NCI-H524 (cell line): ENCODE measurements at regions not wholly inside any gene's neighbourhood (a gene's known extent, or its start where the extent isn't known, plus 50 kb on each side); places are given as distances from the start of the nearest gene placed in this dataset.
A peak's percentile ranks its signal among the peaks of the same experiment; 100 is the strongest.
"Not testable (repeated sequence)": the region's sequence is repeated elsewhere in the genome, so short reads cannot be mapped to it uniquely, and the experiment has no call there.

ENCODE experiments used
- DNase-seq, 2 experiments: peaks; one replicate each; lab custom pipeline; 2025; lab: John Stamatoyannopoulos, UW

GRCh38 chr11:112714340-112714739 is 246.9 kb upstream of the NCAM1 start:
- DNase-seq = not testable (repeated sequence)

- DNase-seq = no peak
Observed at GRCh38 chr11:112715056-112715455, 246.2 kb upstream of the NCAM1 start.

- no peak for DNase-seq
Observed at GRCh38 chr11:112718483-112718882, 242.7 kb upstream of the NCAM1 start.

GRCh38 chr11:112719736-112720525 is 241.3 kb upstream of the NCAM1 start:
- no peak for DNase-seq

GRCh38 chr11:112722148-112722547 is 239.1 kb upstream of the NCAM1 start:
- DNase-seq = no peak

- no peak for DNase-seq
Observed at GRCh38 chr11:112722876-112723275, 238.3 kb upstream of the NCAM1 start.

GRCh38 chr11:112723676-112724495 is 237.3 kb upstream of the NCAM1 start:
- no peak for DNase-seq

- peak in 1 of 2 experiments; percentile 31 for DNase-seq
Observed at GRCh38 chr11:112724496-112724790, 236.8 kb upstream of the NCAM1 start.

GRCh38 chr11:112725636-112726035 is 235.6 kb upstream of the NCAM1 start:
- no peak for DNase-seq

- DNase-seq = no peak
Observed at GRCh38 chr11:112727341-112727841, 233.8 kb upstream of the NCAM1 start.

- no peak for DNase-seq
Observed at GRCh38 chr11:112728288-112728687, 232.9 kb upstream of the NCAM1 start.

- no peak for DNase-seq
Observed at GRCh38 chr11:112728716-112729115, 232.5 kb upstream of the NCAM1 start.

GRCh38 chr11:112730591-112730990 is 230.6 kb upstream of the NCAM1 start:
- DNase-seq = no peak

- DNase-seq = no peak
Observed at GRCh38 chr11:112731538-112731937, 229.7 kb upstream of the NCAM1 start.

GRCh38 chr11:112732031-112732430 is 229.2 kb upstream of the NCAM1 start:
- no peak for DNase-seq

- no peak for DNase-seq
Observed at GRCh38 chr11:112734207-112734606, 227.0 kb upstream of the NCAM1 start.

- no peak for DNase-seq
Observed at GRCh38 chr11:112735470-112735869, 225.8 kb upstream of the NCAM1 start.

- peak in 1 of 2 experiments; percentile 20 for DNase-seq
Observed at GRCh38 chr11:112744041-112744440, 217.2 kb upstream of the NCAM1 start.

- DNase-seq = peak in 1 of 2 experiments; percentile 23
Observed at GRCh38 chr11:112745973-112746372, 215.2 kb upstream of the NCAM1 start.

GRCh38 chr11:112748252-112748651 is 213.0 kb upstream of the NCAM1 start:
- no peak for DNase-seq

- DNase-seq = peak; percentile 98
Observed at GRCh38 chr11:112748713-112749543, 212.3 kb upstream of the NCAM1 start.

- peak; percentile 16 to 33 for DNase-seq
Observed at GRCh38 chr11:112751329-112751728, 209.9 kb upstream of the NCAM1 start.
